H1 (cell line): ENCODE measurements at regions not wholly inside any gene's neighbourhood (a gene's known extent, or its start where the extent isn't known, plus 50 kb on each side); places are given as distances from the start of the nearest gene placed in this dataset.

ENCODE experiments used
- CTCF ChIA-PET: fragments of 300-600 bp; sonication (Branson Sonifier 250); formaldehyde crosslinking; loops from one replicate; lab custom pipeline; 2021; ENCODE audit not compliant: partially characterized antibody; lab: Charles Lee
- POLR2A ChIA-PET: fragments of 300-600 bp; sonication (Branson Sonifier 250); formaldehyde crosslinking; loops from one replicate; lab custom pipeline; 2021; ENCODE audit warnings: inconsistent platforms; ENCODE audit not compliant: partially characterized antibody; lab: Charles Lee
- DNase-seq, 2 experiments: peaks; one replicate each; pipeline versions ENCODE4 v3.0.0 to v3.0.0-alpha.2; 2010 to 2022; ENCODE audit warnings: low spot score in 2 of 2, low read depth in 1 of 2, mixed read lengths in 1 of 2
- FAIRE-seq: peaks from 2 replicates; lab custom pipeline; 2011; peaks lifted over from hg19 to GRCh38; lab: Jason Lieb, UNC
- H2AFZ ChIP-seq: 2 replicates; pipeline ENCODE4 v1.8.1; 2012; ENCODE audit warnings: low read length, inconsistent platforms
- H2AK5ac ChIP-seq: 2 replicates; pipeline ENCODE4 v1.6.1; 2013; ENCODE audit warnings: low read depth, low read length
- H2BK120ac ChIP-seq: replicated peaks from 2 replicates; pipeline ENCODE3; 2013; ENCODE audit warnings: low read depth, low read length, inconsistent platforms
- H2BK12ac ChIP-seq: 2 replicates; pipeline ENCODE4 v1.6.1; 2013; ENCODE audit warnings: low read depth, low read length
- H2BK15ac ChIP-seq: 2 replicates; pipeline ENCODE4 v1.6.1; 2013; ENCODE audit warnings: low read length
- H2BK20ac ChIP-seq: 2 replicates; pipeline ENCODE4 v1.6.1; 2013; ENCODE audit warnings: low read length
- H2BK5ac ChIP-seq: 2 replicates; pipeline ENCODE4 v1.6.1; 2013; ENCODE audit warnings: low read depth, low read length
- H3K14ac ChIP-seq: 2 replicates; pipeline ENCODE4 v1.6.1; 2013; ENCODE audit warnings: inconsistent platforms; ENCODE audit not compliant: insufficient read length
- H3K18ac ChIP-seq: 2 replicates; pipeline ENCODE4 v1.6.1; 2013; ENCODE audit warnings: low read length; ENCODE audit errors: extremely low read depth
- H3K23ac ChIP-seq: 2 replicates; pipeline ENCODE4 v1.6.1; 2013; ENCODE audit warnings: inconsistent platforms; ENCODE audit not compliant: insufficient read length
- H3K23me2 ChIP-seq: 2 replicates; pipeline ENCODE4 v1.6.1; 2013; ENCODE audit warnings: low read depth, low read length
- H3K27ac ChIP-seq: 2 replicates; pipeline ENCODE4 v1.6.1; 2011; ENCODE audit warnings: low read depth, low read length, inconsistent platforms
- H3K27me3 ChIP-seq, 4 experiments: replicated peaks in 1 of 4; 1 replicate in 1 of 4; 2 replicates in 3 of 4; pipeline versions ENCODE4 v1.6.1 to v1.8.1; 2011 to 2013; ENCODE audit warnings: low read length in 3 of 4, mild to moderate bottlenecking in 3 of 4, inconsistent platforms in 2 of 4, mixed read lengths in 2 of 4, moderate library complexity in 1 of 4; ENCODE audit not compliant: control insufficient read depth in 3 of 4, insufficient read depth in 3 of 4; ENCODE audit errors: extremely low read depth in 1 of 4
- H3K36me3 ChIP-seq, 4 experiments: 2 replicates each; pipeline versions ENCODE4 v1.6.1 to v1.8.1; 2011 to 2013; ENCODE audit warnings: mild to moderate bottlenecking in 4 of 4, low read length in 3 of 4, moderate library complexity in 2 of 4, control low read depth in 1 of 4, inconsistent platforms in 1 of 4; ENCODE audit not compliant: insufficient read depth in 4 of 4, control insufficient read depth in 2 of 4
- H3K4ac ChIP-seq: replicated peaks from 2 replicates; pipeline ENCODE3; 2013; ENCODE audit warnings: low read length, low read depth, mixed read lengths, inconsistent platforms; ENCODE audit not compliant: insufficient read length
- H3K4me1 ChIP-seq, 4 experiments: replicated peaks in 1 of 4; 1 replicate in 1 of 4; 2 replicates in 3 of 4; pipeline versions ENCODE4 v1.6.1 to v1.8.1; 2011 to 2013; ENCODE audit warnings: low read length in 3 of 4, inconsistent platforms in 2 of 4, mixed read lengths in 1 of 4; ENCODE audit not compliant: insufficient read depth in 4 of 4, control insufficient read depth in 3 of 4
- H3K4me2 ChIP-seq, 2 experiments: 2 replicates each; pipeline versions ENCODE4 v1.6.1 to v1.8.1; 2011 to 2013; ENCODE audit warnings: low read depth in 2 of 2, low read length in 2 of 2, control low read depth in 1 of 2, inconsistent platforms in 1 of 2, mild to moderate bottlenecking in 1 of 2; ENCODE audit not compliant: insufficient read depth in 1 of 2
- H3K4me3 ChIP-seq, 4 experiments: fragments of 200-600, 300-600 bp in 1 of 4; sonication (generic), shearing (Covaris generic), sonication (Bioruptor Twin) in 1 of 4; 2 replicates each; pipeline versions ENCODE4 v1.5.1 to v1.8.1; 2011 to 2016; ENCODE audit warnings: low read length in 4 of 4, low read depth in 3 of 4, control low read depth in 2 of 4, inconsistent platforms in 2 of 4, mild to moderate bottlenecking in 2 of 4, mixed read lengths in 1 of 4, moderate library complexity in 1 of 4; ENCODE audit not compliant: insufficient read depth in 2 of 4; ENCODE audit errors: extremely low read depth in 1 of 4
- H3K56ac ChIP-seq: replicated peaks from 2 replicates; pipeline ENCODE3; 2013; ENCODE audit warnings: low read depth, mild to moderate bottlenecking, mixed read lengths, low read length, inconsistent platforms; ENCODE audit not compliant: insufficient read length
- H3K79me1 ChIP-seq: 2 replicates; pipeline ENCODE4 v1.6.1; 2013; ENCODE audit warnings: low read depth, low read length, control low read depth
- H3K79me2 ChIP-seq, 2 experiments: 2 replicates each; pipeline versions ENCODE4 v1.6.1 to v1.8.1; 2012 to 2013; ENCODE audit warnings: low read length in 2 of 2, mild to moderate bottlenecking in 2 of 2, inconsistent platforms in 1 of 2; ENCODE audit not compliant: insufficient read depth in 2 of 2, control insufficient read depth in 1 of 2
- H3K9ac ChIP-seq, 4 experiments: replicated peaks in 1 of 4; 1 replicate in 1 of 4; 2 replicates in 3 of 4; pipeline versions ENCODE4 v1.6.1 to v1.8.1; 2011 to 2013; ENCODE audit warnings: low read depth in 3 of 4, low read length in 3 of 4, control low read depth in 2 of 4, mild to moderate bottlenecking in 2 of 4, moderate library complexity in 2 of 4, inconsistent platforms in 1 of 4; ENCODE audit errors: extremely low read depth in 1 of 4
- H3K9me3 ChIP-seq, 2 experiments: 2 replicates each; pipeline versions ENCODE4 v1.6.1 to v1.8.1; 2012 to 2013; ENCODE audit warnings: mild to moderate bottlenecking in 2 of 2, moderate library complexity in 2 of 2, control low read depth in 1 of 2, inconsistent platforms in 1 of 2, low read depth in 1 of 2, low read length in 1 of 2, mixed read lengths in 1 of 2; ENCODE audit not compliant: insufficient read depth in 2 of 2
- H4K20me1 ChIP-seq, 2 experiments: replicated peaks in 1 of 2; 2 replicates each; pipeline versions ENCODE3 to v1.8.1; 2011 to 2013; ENCODE audit warnings: inconsistent platforms in 2 of 2, low read length in 2 of 2, mild to moderate bottlenecking in 1 of 2; ENCODE audit not compliant: insufficient read depth in 2 of 2, control insufficient read depth in 1 of 2
- H4K5ac ChIP-seq: 2 replicates; pipeline ENCODE4 v1.6.1; 2013; ENCODE audit warnings: low read length, low read depth, mixed read lengths, inconsistent platforms; ENCODE audit not compliant: insufficient read length
- H4K8ac ChIP-seq: 2 replicates; pipeline ENCODE4 v1.8.0; 2013; ENCODE audit warnings: mild to moderate bottlenecking, moderate library complexity, low read length, inconsistent platforms; ENCODE audit not compliant: insufficient read depth; ENCODE audit errors: extremely low read depth
- H4K91ac ChIP-seq: replicated peaks from 2 replicates; pipeline ENCODE3; 2013; ENCODE audit warnings: low read length, mixed read lengths, inconsistent platforms; ENCODE audit not compliant: insufficient read length
- ASH2L ChIP-seq: fragments of 200-600, 300-600 bp; sonication (generic); IDR thresholded peaks from one replicate; pipeline ENCODE4 v1.7.1; 2017; ENCODE audit warnings: low read length
- FOSL1 ChIP-seq: IDR thresholded peaks from 2 replicates; pipeline ENCODE4 v1.6.1; 2011; ENCODE audit warnings: mild to moderate bottlenecking, low read depth, low read length, moderate library complexity; ENCODE audit not compliant: insufficient read depth
- GABPA ChIP-seq: IDR thresholded peaks from 2 replicates; pipeline ENCODE4 v1.6.1; 2011; ENCODE audit warnings: mild to moderate bottlenecking, low read length, moderate library complexity, borderline replicate concordance; ENCODE audit not compliant: insufficient read depth
- SIX5 ChIP-seq: IDR thresholded peaks from 2 replicates; pipeline ENCODE4 v1.6.1; 2011; ENCODE audit warnings: mild to moderate bottlenecking, low read depth, low read length
- SP4 ChIP-seq: IDR thresholded peaks from 2 replicates; pipeline ENCODE4 v1.6.1; 2012; ENCODE audit warnings: low read length, inconsistent platforms
- SRF ChIP-seq: IDR thresholded peaks from 2 replicates; pipeline ENCODE4 v1.6.1; 2011; ENCODE audit warnings: mild to moderate bottlenecking, low read depth, low read length, moderate library complexity
- TEAD4 ChIP-seq: IDR thresholded peaks from 2 replicates; pipeline ENCODE4 v1.6.1; 2012; ENCODE audit warnings: low read depth, low read length, inconsistent platforms, mixed read lengths
- WGBS, 2 experiments: shearing (Covaris generic) in 1 of 2; methylation state at CpG; one replicate each; pipeline versions ENCODE4 v1.1.6 to v1.1.7; 2013 to 2015; ENCODE audit warnings: low lambda C conversion rate in 2 of 2, mixed read lengths in 2 of 2, inconsistent platforms in 1 of 2, low coverage in 1 of 2, missing lambda C conversion rate in 1 of 2; ENCODE audit not compliant: insufficient replicate concordance in 2 of 2, insufficient coverage in 1 of 2, insufficient read length in 1 of 2; ENCODE audit errors: extremely low coverage in 1 of 2, missing lambda C conversion rate in 1 of 2; 5-methylcytosine and 5-hydroxymethylcytosine counted together
- TF ChIP-seq, protein P1 (sequence below): IDR thresholded peaks from 2 replicates; pipeline ENCODE4 v1.6.1; 2011; ENCODE audit warnings: low read depth, mild to moderate bottlenecking, low read length; ENCODE audit not compliant: insufficient read depth
- TF ChIP-seq, protein P2 (sequence below), 3 experiments: IDR thresholded peaks; 1 replicate in 2 of 3; 2 replicates in 1 of 3; pipeline versions ENCODE4 v1.5.1 to v1.6.1; 2011; ENCODE audit warnings: low read length in 3 of 3, mild to moderate bottlenecking in 3 of 3, inconsistent platforms in 2 of 3, low read depth in 1 of 3, moderate library complexity in 1 of 3; ENCODE audit not compliant: insufficient read depth in 1 of 3; ENCODE audit errors: control extremely low read depth in 1 of 3

DNA sequence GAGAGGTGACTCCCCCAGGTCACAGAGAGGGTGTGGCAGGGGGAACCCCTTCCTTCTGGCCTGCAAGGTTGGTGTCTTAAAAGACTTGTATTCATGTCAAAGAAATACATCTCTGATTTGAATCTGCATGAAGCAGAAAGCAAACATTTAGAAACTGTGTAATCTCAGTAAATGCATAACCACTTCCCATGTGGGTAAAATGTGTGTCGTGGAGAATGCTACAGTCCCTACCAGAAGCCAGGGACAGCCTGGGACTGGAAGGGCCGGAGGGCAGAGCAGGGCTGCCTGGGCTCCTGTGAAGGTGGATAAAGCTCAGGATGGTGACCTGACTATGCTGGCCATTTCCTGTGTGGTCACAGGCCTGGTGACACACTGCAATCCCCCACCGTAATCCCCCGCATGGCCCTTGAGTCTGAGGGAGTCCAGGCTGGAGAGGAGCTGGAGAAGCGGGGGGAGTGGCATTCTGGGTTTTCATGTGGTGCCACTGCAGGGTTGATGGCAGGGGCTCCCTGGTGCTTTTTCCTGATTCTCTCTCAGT, 102.2 kb downstream of the LRRC30 start:
- H3K27ac ChIP-seq: no peak overlapping the region
- POLR2A ChIA-PET: no interaction called here
- CTCF ChIA-PET: interaction anchor here (1.2 kb wide), 1 partner anchor 16 kb away, joined by 3 read pairs; no protein-coding TSS in a partner anchor
- no peak overlapping the region for H2AK5ac ChIP-seq
- no peaks in the 10 kb centered on the region for H3K23me2 ChIP-seq
- H4K20me1 ChIP-seq: no peaks in the 10 kb centered on the region
- no peak overlapping the region for H2BK20ac ChIP-seq
- H3K79me2 ChIP-seq: no peaks in the 10 kb centered on the region
- H3K79me1 ChIP-seq: no peaks in the 10 kb centered on the region
- H3K56ac ChIP-seq: no peak overlapping the region
- no peak overlapping the region for H4K91ac ChIP-seq
- no peaks in the 10 kb centered on the region for H3K9me3 ChIP-seq
- H3K23ac ChIP-seq: no peak overlapping the region
- H2AFZ ChIP-seq: no peak overlapping the region
- no peak overlapping the region for H2BK120ac ChIP-seq
- no peak overlapping the region for H2BK5ac ChIP-seq
- no peak for FAIRE-seq
- no peak overlapping the region for H3K18ac ChIP-seq
- H3K9ac ChIP-seq: no peak overlapping the region
- H3K14ac ChIP-seq: no peak overlapping the region
- no peak overlapping the region for H3K4ac ChIP-seq
- H3K36me3 ChIP-seq: no peaks in the 10 kb centered on the region; a peak in 1 of 8 replicates
- H3K4me2 ChIP-seq: no peak overlapping the region
- H2BK12ac ChIP-seq: no peak overlapping the region
- H3K4me3 ChIP-seq: no peak overlapping the region
- no peaks in the 10 kb centered on the region for H3K4me1 ChIP-seq
- DNase-seq: no peak
- no peak overlapping the region for H4K8ac ChIP-seq
- no peak overlapping the region for H4K5ac ChIP-seq
- 90% methylated on average over 5 of the region's 5 CpGs; no CpG with 5 or more reads in 1 of the 2 experiments for WGBS, 2 experiments
- H3K27me3 ChIP-seq: no peaks in the 10 kb centered on the region; a peak in 1 of 7 replicates
- H2BK15ac ChIP-seq: no peak overlapping the region
- TF ChIP-seq GABPA (no peak), SIX5 (no peak), SP4 (no peak), ASH2L (no peak), FOSL1 (no peak), TEAD4 (no peak), SRF (no peak)
- TF ChIP-seq, protein P1, sequence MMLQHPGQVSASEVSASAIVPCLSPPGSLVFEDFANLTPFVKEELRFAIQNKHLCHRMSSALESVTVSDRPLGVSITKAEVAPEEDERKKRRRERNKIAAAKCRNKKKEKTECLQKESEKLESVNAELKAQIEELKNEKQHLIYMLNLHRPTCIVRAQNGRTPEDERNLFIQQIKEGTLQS: no peak
- TF ChIP-seq, protein P2, sequence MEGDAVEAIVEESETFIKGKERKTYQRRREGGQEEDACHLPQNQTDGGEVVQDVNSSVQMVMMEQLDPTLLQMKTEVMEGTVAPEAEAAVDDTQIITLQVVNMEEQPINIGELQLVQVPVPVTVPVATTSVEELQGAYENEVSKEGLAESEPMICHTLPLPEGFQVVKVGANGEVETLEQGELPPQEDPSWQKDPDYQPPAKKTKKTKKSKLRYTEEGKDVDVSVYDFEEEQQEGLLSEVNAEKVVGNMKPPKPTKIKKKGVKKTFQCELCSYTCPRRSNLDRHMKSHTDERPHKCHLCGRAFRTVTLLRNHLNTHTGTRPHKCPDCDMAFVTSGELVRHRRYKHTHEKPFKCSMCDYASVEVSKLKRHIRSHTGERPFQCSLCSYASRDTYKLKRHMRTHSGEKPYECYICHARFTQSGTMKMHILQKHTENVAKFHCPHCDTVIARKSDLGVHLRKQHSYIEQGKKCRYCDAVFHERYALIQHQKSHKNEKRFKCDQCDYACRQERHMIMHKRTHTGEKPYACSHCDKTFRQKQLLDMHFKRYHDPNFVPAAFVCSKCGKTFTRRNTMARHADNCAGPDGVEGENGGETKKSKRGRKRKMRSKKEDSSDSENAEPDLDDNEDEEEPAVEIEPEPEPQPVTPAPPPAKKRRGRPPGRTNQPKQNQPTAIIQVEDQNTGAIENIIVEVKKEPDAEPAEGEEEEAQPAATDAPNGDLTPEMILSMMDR (IDR thresholded peaks at IDR 0.05; ENCODE audit: control extremely low read depth in 1 of 3, insufficient read depth in 1 of 3, low read depth in 1 of 3, low read length in 3 of 3): no peak
